ENCODE measurements at regions not wholly inside any gene's neighbourhood (a gene's known extent, or its start where the extent isn't known, plus 50 kb on each side); places are given as distances from the start of the nearest gene placed in this dataset.
A peak's percentile ranks its signal among the peaks of the same experiment; 100 is the strongest.
"Not testable (repeated sequence)": the region's sequence is repeated elsewhere in the genome, so short reads cannot be mapped to it uniquely, and the experiment has no call there.

DNA sequence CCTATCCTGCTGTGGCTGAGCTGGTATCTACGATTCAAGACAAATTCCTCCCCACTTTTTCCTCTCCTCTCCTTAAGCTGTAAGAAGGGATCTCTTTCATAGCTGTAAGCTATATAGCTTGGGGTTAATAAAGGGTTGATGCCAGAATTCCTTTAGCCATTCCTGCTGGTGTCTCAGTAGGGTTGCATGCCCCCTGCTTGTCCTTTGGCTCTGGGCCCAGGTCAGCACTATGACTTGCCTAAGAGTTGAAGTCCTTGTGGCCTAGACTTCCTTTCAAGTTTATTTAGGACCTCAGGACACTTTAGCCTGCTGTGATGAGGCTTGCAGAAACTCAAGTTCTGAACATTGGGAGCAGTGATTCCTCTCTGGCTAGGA, 270.0 kb downstream of the AMY1C start:
- DNase-seq (ENCODE audit: low spot score), result no peak

DNA sequence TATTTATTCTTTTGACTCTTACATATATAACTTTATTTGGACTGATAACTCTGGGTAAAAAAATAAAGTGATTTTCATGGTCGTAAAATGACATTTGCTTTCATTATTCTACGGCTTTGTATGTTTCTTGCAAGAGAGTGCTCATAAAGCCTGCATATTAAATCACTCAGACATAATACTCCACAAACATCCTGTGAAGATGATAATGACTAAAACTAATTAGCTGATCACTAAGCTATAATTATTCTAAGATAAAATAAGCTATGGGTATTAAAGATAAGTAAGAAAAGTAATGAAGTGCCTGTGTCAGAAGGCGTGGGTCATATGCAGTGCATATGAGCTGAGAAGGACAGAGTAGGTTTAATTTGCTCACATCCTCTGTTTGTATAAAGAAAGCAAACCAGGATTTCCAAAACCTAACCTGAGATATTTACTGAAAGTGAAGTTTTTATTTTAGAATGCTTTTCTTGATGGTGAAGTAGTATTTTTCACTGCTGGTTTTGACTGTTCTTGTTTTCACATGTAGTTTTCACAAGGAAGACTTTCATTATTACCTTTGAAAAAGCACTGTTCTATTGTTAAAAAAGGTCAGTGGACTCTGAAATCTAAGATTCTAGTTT, 278.8 kb downstream of the AMY1C start:
- no peak for DNase-seq (ENCODE audit: low spot score)

GRCh38 chr1:104029456-104029970, 279.8 kb downstream of the AMY1C start:
- DNase-seq (ENCODE audit: low spot score), result no peak

DNA sequence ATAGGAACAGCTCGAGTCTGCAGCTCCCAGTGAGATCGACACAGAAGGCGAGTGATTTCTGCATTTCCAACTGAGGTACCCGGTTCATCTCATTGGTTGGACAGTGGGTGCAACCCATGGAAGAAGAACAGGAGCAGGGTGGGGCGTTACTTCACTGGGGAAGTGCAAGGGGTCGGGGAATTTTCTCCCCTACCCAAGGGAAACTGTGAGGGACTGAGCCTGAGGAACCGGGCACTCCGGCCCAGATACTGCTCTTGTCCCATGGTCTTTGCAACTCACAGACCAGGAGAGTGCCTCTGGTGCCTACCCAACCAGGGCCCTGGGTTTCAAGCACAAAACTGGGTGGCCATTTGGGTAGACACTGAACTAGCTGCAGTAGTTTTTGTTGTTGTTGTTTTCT, 307.1 kb downstream of the AMY1C start:
- DNase-seq (ENCODE audit: low spot score), result no peak

GRCh38 chr1:104057219-104057898, 307.7 kb downstream of the AMY1C start:
- not testable (repeated sequence) for DNase-seq (ENCODE audit: low spot score)

DNA sequence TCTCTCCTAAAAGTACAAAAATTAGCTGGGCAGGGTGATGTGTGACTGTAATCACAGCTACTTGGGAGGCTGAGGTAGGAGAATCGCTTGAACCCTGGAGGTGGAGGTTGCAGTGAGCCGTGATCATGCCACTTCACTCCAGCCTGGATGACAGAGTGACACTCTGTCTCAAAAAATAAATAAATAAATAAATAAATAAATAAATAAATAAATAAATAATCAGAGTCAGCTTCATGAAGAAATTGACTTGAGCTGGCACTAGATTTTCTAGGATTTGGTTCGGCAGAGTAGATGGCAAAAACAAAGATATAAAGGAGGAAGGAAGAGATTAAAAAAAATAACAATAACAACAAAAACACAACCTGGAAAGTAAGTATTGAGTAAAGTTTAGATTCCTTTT, 311.9 kb downstream of the AMY1C start:
- not testable (repeated sequence) for DNase-seq (ENCODE audit: low spot score)

DNA sequence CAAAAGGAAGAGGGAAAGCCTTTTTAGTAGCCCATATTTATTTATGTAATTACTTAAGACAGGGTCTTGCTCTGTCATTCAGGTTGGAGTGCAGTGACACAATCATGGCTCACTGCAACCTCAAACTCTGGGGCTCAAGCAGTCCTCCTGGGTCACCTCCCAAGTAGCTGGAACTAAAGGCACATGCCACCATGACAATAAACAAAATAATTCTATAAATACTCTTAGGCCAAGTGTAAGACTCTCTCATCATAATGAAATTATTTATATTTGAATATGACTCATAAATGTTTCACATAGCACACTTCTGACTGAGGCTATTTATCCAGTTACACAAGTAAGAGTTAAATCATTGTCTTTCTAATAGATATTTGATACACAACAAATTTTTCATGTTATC, 314.7 kb downstream of the AMY1C start:
- DNase-seq (ENCODE audit: low spot score), result no peak

DNA sequence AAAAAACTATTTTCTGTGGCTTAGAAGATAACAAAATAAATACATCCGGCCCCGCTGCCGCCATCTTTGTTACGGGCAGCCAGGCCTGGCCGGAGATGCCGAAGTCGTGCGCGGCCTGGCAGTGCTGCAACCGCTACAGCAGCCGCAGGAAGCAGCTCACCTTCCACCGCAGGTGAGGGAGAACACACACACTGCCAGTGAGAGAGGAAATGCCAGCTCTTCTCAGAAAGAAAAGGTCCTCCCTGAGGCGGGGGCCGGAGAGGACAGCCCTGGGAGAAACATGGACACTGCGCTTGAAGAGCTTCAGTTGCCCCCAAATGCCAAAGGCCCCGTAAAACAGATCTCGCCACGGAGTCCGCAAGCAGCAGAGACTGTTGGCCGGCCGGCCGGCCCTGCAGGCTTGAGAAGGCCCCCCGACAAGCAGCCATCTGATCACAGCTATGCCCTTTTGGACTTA, 323.2 kb downstream of the AMY1C start:
- DNase-seq (ENCODE audit: low spot score), result no peak

DNA sequence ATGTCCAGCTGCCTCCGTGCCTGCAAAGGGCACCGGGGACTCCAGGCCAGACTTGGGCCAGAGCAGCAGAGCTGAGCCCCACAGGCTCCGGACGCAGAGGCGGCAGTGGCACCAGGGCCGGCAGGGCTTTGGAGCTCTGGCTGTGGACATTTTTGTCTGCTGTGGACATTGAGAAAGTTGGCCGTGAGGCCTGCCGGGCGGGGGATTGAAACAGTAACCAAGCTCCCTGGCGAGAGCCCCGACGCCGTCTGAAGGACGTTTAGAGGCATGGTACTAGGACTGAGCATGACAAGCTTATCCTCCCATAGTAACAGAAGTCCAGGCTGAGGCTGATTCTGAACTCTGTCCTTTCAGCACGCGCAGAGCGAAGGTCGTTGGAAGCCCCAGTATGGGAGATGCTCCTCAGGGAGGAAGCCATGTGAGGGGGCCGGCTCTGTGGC, 323.8 kb downstream of the AMY1C start:
- DNase-seq (ENCODE audit: low spot score), result no peak

- no peak for DNase-seq (ENCODE audit: low spot score)
Observed at GRCh38 chr1:104082221-104082620, 332.5 kb downstream of the AMY1C start.

DNA sequence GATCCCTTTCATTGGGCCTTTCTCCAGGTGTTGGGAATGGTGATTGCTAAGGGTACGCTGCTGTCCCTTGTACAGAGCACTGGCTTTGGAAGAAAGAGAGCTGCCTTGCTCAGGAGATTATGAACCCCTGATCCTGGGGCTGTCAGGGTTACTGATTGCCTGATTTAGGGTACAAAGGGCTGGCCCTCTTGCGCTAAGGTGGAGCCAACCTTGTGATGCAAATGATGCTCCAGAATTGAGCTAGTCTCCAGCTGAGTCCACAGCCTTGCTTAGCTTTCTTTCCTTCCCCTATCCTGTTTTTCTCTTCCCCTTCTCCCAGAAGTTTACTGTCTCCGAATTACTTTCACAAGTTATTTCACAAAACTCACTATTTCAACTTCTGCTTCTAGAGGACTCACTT, 334.7 kb downstream of the AMY1C start:
- DNase-seq (ENCODE audit: low spot score), result peak; percentile 9

DNA sequence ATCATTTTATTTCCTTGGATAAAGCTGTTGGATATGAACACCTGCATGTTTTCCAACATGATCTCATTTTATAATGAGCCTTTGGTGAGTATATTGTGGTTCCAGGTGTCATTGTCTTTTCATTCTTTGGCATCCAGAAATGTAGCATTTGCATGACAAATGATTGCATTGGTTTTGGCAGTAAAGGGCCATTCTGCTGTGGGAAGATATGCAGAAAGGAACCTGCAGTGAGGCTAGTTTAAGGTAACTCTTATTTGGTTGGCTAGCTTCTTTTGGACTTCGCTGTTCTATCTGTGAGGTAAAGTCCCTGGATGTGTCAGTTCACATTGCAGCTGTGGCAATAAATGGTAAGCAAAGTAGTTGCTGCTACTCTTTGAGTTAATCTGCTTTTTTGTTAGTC, 343.0 kb downstream of the AMY1C start:
- DNase-seq (ENCODE audit: low spot score), result peak; percentile 37

- DNase-seq (ENCODE audit: low spot score), result no peak
Observed at GRCh38 chr1:104098837-104099236, 349.1 kb downstream of the AMY1C start.

GRCh38 chr1:104100115-104100514, 350.4 kb downstream of the AMY1C start:
- no peak for DNase-seq (ENCODE audit: low spot score)

DNA sequence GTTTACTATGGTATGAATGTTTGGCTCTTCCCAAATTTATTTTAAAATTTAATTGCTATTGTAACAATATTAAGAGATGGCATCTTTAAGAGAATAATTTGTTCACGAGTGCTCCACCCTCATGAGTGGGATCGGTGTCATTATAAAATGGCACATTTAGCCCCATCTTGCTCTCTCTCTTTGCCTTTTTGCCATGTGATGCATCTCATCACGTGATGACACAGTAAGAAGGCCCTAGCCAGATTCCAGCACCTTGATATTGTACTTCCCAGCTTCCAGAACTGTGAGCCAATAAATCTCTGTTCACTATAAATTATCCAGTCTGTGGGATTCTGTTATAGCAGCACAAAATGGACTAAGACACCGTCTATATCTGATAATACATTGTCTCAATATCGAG, 355.8 kb downstream of the AMY1C start:
- DNase-seq (ENCODE audit: low spot score), result no peak

DNA sequence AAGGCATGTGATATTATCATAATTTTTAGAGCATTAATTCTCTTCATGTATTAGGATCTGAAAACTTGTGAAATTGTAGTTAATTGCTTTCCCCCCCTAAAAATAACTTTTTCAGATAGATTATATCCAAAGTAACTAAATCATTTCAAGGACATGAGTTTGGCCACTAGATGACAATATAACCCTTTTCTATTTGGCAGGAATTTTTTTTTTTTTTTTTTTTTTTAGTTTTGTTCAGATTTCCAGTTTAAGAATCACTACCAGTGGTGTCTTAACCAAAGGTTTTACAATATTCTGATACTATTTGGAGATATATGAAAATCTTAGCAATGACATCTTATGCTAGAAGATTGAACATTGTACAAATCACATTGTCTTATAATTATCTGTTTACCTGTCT, 370.8 kb downstream of the AMY1C start:
- DNase-seq (ENCODE audit: low spot score), result no peak

DNA sequence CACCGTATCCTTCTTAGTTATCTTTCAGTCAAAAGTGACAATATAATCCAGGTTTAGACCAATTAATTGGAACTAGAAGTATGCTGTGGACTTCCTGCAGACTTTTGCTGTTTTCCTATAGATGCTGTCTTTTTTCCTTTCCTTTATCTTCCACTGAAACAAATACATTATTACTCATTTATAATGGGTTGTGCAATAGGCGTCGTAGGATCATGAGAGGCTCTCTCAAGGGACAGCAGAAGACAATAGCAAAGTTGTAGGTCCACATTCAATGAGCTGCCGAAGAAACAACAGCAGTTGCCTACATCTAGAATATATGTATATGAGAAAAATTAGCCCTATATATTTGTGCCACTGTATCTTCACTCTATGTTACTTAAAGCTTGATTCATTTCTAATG, 371.6 kb downstream of the AMY1C start:
- DNase-seq (ENCODE audit: low spot score), result no peak

- no peak for DNase-seq (ENCODE audit: low spot score)
Observed at GRCh38 chr1:104125266-104125665, 375.6 kb downstream of the AMY1C start.

- no peak for DNase-seq (ENCODE audit: low spot score)
Observed at GRCh38 chr1:104125970-104126369, 376.3 kb downstream of the AMY1C start.

GRCh38 chr1:104132382-104132973, 382.8 kb downstream of the AMY1C start:
- DNase-seq (ENCODE audit: low spot score), result peak; percentile 60

DNA sequence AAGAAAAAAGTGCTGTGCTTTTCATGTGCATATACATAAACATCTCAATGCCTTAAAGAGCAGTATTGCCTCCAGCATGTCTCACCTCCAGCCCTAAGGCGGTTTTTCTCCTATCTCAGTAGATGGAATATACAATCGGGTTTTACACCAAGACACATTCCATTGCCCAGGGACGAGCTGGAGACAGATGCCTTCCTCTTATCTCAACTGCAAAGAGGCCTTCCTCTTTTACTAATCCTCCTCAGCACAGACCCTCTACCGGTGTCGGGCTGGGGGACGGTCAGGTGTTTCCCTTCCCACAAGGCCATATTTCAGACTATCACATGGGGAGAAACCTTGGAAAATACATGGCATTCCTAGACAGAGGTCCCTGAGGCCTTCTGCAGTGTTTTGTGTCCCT, 385.3 kb downstream of the AMY1C start:
- DNase-seq (ENCODE audit: low spot score), result not testable (repeated sequence)

- no peak for DNase-seq (ENCODE audit: low spot score)
Observed at GRCh38 chr1:104136621-104137020, 386.9 kb downstream of the AMY1C start.

- DNase-seq (ENCODE audit: low spot score), result no peak
Observed at GRCh38 chr1:104156738-104157137, 407.0 kb downstream of the AMY1C start.
